ENCODE measurements at regions not wholly inside any gene's neighbourhood (a gene's known extent, or its start where the extent isn't known, plus 50 kb on each side); places are given as distances from the start of the nearest gene placed in this dataset.

GRCh38 chr1:30035522-30036228, 687.7 kb downstream of the MATN1 start:
- no peak for DNase-seq

DNA sequence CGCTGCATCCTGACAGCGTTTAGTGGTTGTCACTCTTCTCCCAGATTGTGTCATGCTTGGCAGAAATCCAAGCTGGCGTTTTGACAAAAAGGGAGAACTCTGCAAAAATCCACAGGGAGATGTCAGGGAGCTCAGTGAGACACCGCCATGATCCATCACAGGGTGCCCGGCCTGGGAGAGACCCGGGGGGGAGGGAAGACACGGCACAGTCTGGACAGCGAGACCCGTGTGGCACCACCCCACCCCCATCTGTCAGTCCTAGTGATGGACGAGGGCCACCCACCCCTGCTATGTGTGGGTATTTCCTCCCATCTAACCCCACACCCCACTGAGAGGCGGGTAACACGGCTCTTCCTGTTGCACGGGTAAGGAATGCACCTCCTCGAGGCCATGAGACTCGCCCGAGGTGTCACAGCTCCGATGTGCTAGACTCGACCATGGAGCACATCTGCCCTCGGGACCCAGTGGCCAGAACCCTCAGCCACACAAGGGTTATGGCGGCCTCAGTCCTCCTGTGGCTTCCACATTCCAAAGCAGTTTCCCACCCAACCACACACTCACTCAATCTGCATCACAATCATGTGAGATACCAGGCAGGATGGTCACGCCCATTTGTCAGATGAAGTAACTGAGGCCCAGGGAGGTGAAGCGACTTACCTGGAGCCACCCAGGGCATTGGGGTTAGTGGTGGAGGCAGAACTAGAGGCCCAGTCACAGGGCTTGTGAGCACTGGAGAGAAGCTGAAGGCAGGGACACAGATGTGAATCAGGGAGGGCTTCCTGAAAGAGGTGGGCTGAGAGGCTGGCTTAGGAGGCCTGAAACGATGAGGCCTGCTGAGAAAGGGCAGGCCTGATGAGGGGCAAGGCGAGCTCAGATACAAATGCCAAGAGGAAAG, 688.5 kb downstream of the MATN1 start:
- DNase-seq: peak in 1 of 2 donors; percentile 14

GRCh38 chr1:30034105-30034626, 689.2 kb downstream of the MATN1 start:
- no peak for DNase-seq

- no peak for DNase-seq
Measured at GRCh38 chr1:30033256-30034104, 689.9 kb downstream of the MATN1 start.

- no peak for DNase-seq
Measured at GRCh38 chr1:30032302-30032701, 691.1 kb downstream of the MATN1 start.

DNA sequence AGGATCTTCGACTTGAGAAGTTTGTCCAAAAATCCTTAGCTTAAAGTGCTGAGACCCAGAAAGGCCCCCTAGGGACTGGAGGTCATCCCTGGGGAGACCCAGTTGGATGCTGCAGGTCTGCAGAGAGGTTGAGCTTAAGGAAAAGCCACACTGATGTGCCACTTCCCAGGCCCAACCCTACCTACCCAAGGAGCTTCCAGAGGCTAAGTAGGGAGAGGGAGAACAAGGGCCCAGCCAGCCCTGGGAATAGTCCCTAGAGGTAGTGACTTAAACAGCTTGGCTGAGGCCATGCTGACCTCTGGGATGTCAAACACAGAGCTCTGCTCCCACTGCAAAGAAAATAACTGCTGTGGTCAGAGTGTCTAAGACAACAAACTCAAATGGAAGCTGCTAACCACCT, 693.7 kb downstream of the MATN1 start:
- no peak for DNase-seq

DNA sequence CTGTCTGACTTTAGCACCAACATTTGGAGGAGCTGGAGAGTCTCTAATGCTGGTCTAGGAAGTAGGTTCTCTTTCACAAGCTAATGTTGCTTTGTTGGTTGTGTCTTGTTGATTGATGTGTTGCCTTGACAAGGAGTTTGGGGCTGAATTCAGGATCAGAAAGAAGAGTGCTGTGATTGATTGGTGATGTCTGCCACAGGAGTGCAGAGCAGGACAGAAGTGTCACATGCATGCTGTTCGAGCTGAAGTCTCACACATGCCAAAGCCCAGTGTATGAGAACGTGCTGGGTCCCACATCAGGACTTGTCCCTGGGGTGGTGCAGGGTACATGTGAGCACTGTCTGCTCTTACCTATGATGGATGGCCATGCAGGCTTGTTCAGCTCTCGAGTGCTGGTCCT, 694.4 kb downstream of the MATN1 start:
- no peak for DNase-seq

DNA sequence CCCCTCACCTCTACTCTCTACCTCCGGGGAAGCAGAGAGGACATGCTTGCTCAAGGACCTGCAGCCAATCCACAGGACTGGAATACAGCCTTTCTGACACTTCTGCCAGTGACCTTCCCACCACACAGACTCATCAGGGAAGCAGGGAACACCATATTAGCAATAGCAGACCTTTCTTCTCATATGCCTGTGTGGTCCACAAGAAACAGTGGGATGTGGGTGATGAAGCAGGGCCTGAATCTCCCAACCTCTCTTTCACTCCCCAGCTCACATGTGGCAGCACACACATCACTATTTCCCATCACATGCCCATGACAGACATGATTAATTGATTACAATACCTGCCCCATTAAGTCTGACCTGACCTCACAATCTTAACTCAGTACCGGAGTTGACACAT, 695.1 kb downstream of the MATN1 start:
- no peak for DNase-seq

DNA sequence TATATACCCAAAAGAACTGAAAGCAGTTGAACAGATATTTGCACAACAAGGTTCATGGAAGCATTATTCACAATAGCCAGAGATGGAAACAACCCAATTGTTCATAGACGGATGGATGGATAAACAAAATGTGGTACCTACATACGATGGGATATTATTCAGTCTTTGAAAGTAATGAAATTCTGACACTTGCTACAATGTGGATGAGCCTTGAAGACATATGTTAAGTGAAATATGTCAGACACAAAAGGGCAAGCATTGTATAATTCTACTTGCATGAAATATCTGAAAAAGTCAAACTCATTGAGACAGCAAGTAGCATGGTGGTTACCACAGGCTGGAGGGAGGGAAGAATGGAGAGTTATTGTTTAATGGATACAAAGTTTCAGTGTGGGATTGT, 696.1 kb downstream of the MATN1 start:
- no peak for DNase-seq

DNA sequence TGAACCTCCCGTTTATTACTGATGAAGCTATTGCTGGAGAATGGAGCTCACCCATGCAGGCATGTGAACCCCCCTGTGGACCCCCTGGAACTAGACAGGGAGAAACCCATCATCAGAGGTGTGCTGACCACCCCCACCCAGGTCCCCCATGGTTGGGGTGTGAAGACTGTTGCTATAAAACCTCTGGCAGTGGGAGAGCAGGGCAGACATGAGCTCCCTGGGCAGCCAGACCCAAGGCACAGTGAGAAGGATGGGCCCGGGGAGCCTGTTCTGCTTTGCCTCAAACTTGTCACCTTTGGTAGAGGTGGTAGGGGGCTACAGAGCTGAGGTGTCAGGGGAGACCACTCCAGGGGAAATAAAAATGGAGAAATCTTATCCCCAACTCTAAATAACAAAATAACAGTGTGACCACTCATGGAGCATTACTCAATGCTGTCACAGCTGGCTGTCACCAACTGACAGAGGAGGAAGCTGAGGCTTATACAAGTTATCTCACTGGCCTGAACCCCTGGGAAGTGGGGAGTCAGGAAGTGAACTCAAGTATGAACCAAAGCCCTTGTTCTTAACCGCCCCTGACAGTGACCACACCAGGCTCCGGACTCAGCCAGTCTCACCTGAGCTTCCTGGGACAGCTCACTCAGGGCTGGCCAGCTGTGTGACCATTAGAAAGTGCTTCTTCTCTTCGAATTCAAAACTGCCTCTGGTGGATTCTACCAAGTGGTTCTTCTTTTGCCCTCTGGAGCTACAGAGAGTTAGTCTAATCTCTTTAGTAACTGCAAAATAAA, 698.8 kb downstream of the MATN1 start:
- DNase-seq: no peak

GRCh38 chr1:30023339-30024022, 699.9 kb downstream of the MATN1 start:
- DNase-seq: no peak

DNA sequence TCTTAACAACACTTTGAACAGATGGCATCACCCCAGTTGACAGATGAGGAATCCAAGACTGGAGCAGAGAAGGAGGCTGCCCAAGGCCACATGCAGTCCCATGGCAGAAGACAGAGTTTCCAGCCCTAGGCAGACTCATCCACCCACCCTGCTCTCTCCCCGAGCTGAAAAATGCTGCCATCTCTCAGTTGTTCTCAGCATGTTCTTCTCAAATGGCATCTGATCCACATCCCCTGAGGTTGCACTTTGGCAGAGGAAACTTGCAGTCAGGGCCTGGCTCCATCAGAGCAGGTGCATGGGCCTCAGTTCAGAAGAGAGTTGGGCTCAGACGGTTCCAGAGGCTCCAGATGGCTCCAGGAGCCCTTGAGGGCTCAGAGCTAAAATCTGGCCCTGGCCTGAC, 709.4 kb downstream of the MATN1 start:
- DNase-seq: no peak

GRCh38 chr1:30012455-30013440, 710.6 kb downstream of the MATN1 start:
- DNase-seq: no peak

DNA sequence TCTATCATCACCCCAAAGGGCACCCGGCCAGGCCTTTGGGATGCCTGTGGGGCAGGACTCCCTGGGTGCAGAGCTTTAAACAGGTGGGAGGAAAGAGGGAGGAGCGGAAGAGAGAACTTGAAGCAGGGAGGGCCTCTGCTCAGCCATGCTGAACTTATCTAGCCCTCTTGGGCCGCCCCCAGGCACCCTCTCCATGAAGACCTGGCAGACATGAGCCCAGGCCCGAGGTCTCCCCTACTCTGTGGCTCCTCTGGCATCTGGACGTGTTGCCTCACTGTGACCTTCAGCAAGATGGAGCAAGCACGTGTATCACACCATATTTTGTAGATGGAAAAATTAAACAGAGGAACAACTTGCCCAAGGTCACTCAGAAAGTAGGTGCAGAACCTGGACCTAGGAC, 711.4 kb downstream of the MATN1 start:
- DNase-seq: no peak

GRCh38 chr1:30010506-30011106, 712.8 kb downstream of the MATN1 start:
- no peak for DNase-seq

DNA sequence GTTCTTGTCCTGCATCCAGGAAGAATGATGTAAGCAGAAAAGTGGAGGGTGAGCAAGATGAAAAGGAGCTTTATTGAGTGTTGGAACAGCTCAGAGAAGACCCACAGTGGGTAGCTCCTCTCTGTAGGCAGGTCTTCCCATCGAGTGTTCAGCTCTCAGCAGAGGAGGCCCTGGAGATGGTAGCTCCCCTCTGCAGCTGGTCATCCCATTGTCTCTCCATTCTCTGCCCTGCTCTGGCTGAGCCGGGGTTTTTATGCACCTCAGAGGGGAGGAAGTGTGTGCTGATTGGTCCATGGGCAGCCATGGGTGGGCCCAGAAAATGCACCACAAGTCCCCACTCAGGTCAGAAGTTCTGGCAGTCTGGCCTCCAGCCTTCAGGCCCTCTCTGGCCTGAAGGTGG, 713.7 kb downstream of the MATN1 start:
- DNase-seq: no peak

DNA sequence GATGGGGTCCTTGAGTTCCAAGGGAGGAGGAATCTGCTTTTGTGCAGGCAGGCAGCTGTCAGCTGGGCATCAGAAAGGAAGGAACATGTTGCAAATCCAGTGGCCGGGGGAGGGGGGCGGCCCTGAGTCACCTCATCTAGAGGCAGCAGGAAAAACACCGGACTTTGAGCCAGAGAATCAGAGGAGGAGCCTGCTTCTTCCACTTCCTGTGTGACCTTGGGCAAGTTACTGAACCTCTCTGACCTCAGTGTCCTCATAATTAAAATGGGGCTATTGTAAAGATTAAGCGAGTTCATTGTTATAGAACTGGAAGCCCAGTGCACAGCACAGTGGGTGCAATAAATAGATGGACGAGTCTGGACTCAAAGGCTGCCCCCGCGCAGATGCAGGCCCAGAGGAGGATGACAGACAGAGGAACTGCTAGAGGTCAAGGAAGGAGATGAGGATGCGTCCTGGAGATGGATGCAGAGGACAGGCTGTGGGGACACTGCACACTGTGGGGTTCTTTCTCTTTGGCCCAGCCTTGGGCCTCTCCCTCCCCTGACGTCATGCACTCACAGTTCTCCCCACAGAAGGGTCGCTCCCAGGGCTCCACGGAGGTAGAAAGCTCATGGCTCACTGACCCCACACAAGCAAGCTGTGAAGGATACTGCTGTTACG, 714.3 kb downstream of the MATN1 start:
- DNase-seq: no peak

DNA sequence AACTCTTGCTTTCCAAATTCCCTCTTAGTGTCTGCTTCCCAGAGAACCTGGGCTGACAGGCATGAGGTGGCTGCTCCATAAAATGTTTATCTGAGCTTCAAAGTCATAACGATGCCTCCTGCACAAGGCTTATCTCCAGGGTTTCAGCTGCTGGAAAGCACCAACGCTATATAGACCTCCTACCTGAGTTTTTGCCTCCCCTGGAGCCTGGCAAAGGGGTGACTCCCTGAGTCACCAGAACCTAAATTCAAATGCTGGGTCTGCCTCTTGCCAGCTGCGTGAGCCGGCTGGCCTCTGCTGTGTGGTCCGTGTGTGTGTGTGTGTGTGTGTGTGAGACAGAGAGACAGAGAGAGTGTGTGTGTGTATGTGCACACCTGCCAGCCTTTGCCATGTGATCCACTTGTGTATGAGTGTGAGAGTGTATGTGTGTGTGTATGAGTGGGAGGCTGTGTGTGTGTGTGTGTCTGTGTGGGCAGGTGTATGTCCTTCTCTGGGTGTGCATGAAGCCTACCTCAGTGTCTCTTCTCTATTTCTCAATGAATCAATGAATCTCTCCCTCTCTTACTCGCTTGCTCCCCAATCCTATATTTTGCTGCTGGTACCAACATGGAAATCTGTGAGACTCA, 714.9 kb downstream of the MATN1 start:
- no peak for DNase-seq

All from right lung (tissue), 2 donors.